ENCODE measurements at regions not wholly inside any gene's neighbourhood (a gene's known extent, or its start where the extent isn't known, plus 50 kb on each side); places are given as distances from the start of the nearest gene placed in this dataset.

GRCh38 chr6:88513471-88513870 is 347.3 kb upstream of the CNR1 start:
- no peaks in the 10 kb centered on the region for H3K36me3 ChIP-seq (replicated peaks in 1 of 2; ENCODE audit: control extremely low read depth in 1 of 2, control insufficient read depth in 1 of 2, extremely low read depth in 1 of 2, insufficient read depth in 2 of 2, low read length in 1 of 2)

GRCh38 chr6:88512951-88513350 is 346.8 kb upstream of the CNR1 start:
- 75% methylated on average over 1 of the region's 1 CpG for WGBS (ENCODE audit: insufficient coverage)
- TF ChIP-seq EZH2 (IDR thresholded peaks at IDR 0.05; ENCODE audit: borderline replicate concordance, insufficient read depth, low read depth, low read length, poor library complexity, severe bottlenecking) (no peak), CTCF (IDR thresholded peaks at IDR 0.05) (no peak)
- POLR2A ChIA-PET = no interaction called here
- no peaks in the 10 kb centered on the region for H4K20me1 ChIP-seq (ENCODE audit: control insufficient read depth, insufficient read depth, low read length, poor library complexity, severe bottlenecking)
- no peak overlapping the region for H2AFZ ChIP-seq (ENCODE audit: insufficient read depth, low read depth, low read length, poor library complexity, severe bottlenecking)
- no peaks in the 10 kb centered on the region for H3K4me1 ChIP-seq (ENCODE audit: control insufficient read depth in 2 of 2, insufficient read depth in 2 of 2, low read length in 2 of 2)
- Mint-ChIP-seq H3K9me3 (ENCODE audit: insufficient read depth) (no peaks in the 10 kb centered on the region), H3K27ac (no peak overlapping the region), H3K4me3 (no peak overlapping the region), H3K4me1 (no peaks in the 10 kb centered on the region), H3K27me3 (no peaks in the 10 kb centered on the region)
- H3K36me3 ChIP-seq (replicated peaks in 1 of 2; ENCODE audit: control extremely low read depth in 1 of 2, control insufficient read depth in 1 of 2, extremely low read depth in 1 of 2, insufficient read depth in 2 of 2, low read length in 1 of 2) = no peaks in the 10 kb centered on the region
- ATAC-seq (ENCODE audit: low read depth) (no peak), DNase-seq (no peak)
- CTCF ChIA-PET = no interaction called here
- H3K79me2 ChIP-seq (ENCODE audit: control insufficient read depth, insufficient read depth, low read length) = no peaks in the 10 kb centered on the region
- H3K27ac ChIP-seq (ENCODE audit: low read length in 2 of 2) = no peak overlapping the region
- no peak overlapping the region for H3K9ac ChIP-seq (ENCODE audit: low read length)
- H3K4me2 ChIP-seq (replicated peaks; ENCODE audit: low read depth, low read length, poor library complexity, severe bottlenecking) = no peak overlapping the region
- intact Hi-C loops (cut with micrococcal nuclease) = no loop called here
- no peak overlapping the region for H3K4me3 ChIP-seq (ENCODE audit: control extremely low read depth in 1 of 5, extremely low read depth in 1 of 5, insufficient read depth in 1 of 5, low read depth in 2 of 5, low read length in 4 of 5)
- no peaks in the 10 kb centered on the region for H3K27me3 ChIP-seq (replicated peaks in 1 of 4; ENCODE audit: control extremely low read depth in 1 of 4, control insufficient read depth in 3 of 4, insufficient read depth in 4 of 4, low read length in 3 of 4)
- no peaks in the 10 kb centered on the region for H3K9me3 ChIP-seq (ENCODE audit: control extremely low read depth in 1 of 3, control insufficient read depth in 2 of 3, insufficient read depth in 1 of 3, low read length in 2 of 3)

More at GRCh38 chr6:88513471-88513870, 347.3 kb upstream of the CNR1 start:
- no peaks in the 10 kb centered on the region for H3K27me3 ChIP-seq (replicated peaks in 1 of 4; ENCODE audit: control extremely low read depth in 1 of 4, control insufficient read depth in 3 of 4, insufficient read depth in 4 of 4, low read length in 3 of 4)
- H4K20me1 ChIP-seq (ENCODE audit: control insufficient read depth, insufficient read depth, low read length, poor library complexity, severe bottlenecking) = no peaks in the 10 kb centered on the region
- Mint-ChIP-seq H3K9me3 (ENCODE audit: insufficient read depth) (no peaks in the 10 kb centered on the region), H3K4me3 (no peak overlapping the region), H3K27ac (no peak overlapping the region), H3K4me1 (no peaks in the 10 kb centered on the region), H3K27me3 (no peaks in the 10 kb centered on the region)
- ATAC-seq (ENCODE audit: low read depth) = no peak
- H3K9ac ChIP-seq (ENCODE audit: low read length) = no peak overlapping the region
- ChIA-PET CTCF (no interaction called here), POLR2A (no interaction called here)
- no peaks in the 10 kb centered on the region for H3K9me3 ChIP-seq (ENCODE audit: control extremely low read depth in 1 of 3, control insufficient read depth in 2 of 3, insufficient read depth in 1 of 3, low read length in 2 of 3)
- H3K4me3 ChIP-seq (ENCODE audit: control extremely low read depth in 1 of 5, extremely low read depth in 1 of 5, insufficient read depth in 1 of 5, low read depth in 2 of 5, low read length in 4 of 5) = no peak overlapping the region
- no peak overlapping the region for H2AFZ ChIP-seq (ENCODE audit: insufficient read depth, low read depth, low read length, poor library complexity, severe bottlenecking)
- H3K27ac ChIP-seq (ENCODE audit: low read length in 2 of 2) = no peak overlapping the region
- TF ChIP-seq EZH2 (IDR thresholded peaks at IDR 0.05; ENCODE audit: borderline replicate concordance, insufficient read depth, low read depth, low read length, poor library complexity, severe bottlenecking) (no peak), CTCF (IDR thresholded peaks at IDR 0.05) (no peak)
- H3K79me2 ChIP-seq (ENCODE audit: control insufficient read depth, insufficient read depth, low read length) = no peaks in the 10 kb centered on the region
- no peaks in the 10 kb centered on the region for H3K4me1 ChIP-seq (ENCODE audit: control insufficient read depth in 2 of 2, insufficient read depth in 2 of 2, low read length in 2 of 2)
- no peak overlapping the region for H3K4me2 ChIP-seq (replicated peaks; ENCODE audit: low read depth, low read length, poor library complexity, severe bottlenecking)
- DNase-seq = no peak
- intact Hi-C loops (cut with micrococcal nuclease) = no loop called here

Data from B cell (primary cell).